ENCODE measurements at regions not wholly inside any gene's neighbourhood (a gene's known extent, or its start where the extent isn't known, plus 50 kb on each side); places are given as distances from the start of the nearest gene placed in this dataset.

DNA sequence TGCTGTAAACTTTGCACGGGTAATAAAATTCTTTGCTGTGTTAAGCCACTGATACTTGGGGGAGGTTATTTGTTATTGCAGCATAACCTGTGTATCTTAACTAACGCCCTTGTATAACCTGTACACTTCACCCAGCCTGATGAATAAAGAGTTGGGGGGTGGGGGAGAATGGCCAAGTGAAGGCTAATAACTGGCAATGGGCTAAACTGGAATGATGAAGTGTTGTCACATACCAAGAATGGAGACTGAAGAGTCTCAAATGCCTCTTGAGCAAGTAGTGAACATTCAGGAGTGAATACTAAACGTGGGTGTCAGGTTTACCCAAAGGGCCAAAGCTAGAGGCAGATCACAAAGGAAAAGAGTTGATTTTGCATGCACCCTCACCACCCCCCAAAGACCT lies 169.4 kb downstream of the C1orf94 start:
- CTCF ChIA-PET (ENCODE audit: unreplicated experiment), result no interaction called here
- Histone ChIP-seq H3K9me3 (ENCODE audit: low read length) (no peaks in the 10 kb centered on the region), H3K9me2 (ENCODE audit: insufficient read depth, low read length) (no peaks in the 10 kb centered on the region), H3K79me2 (ENCODE audit: insufficient read depth, low read depth, low read length) (no peaks in the 10 kb centered on the region), H4K20me1 (ENCODE audit: insufficient read depth, low read length) (no peaks in the 10 kb centered on the region), H3K36me3 (ENCODE audit: insufficient read depth, low read length) (no peaks in the 10 kb centered on the region), H3K4me1 (ENCODE audit: insufficient read depth, low read length, poor library complexity, severe bottlenecking) (no peaks in the 10 kb centered on the region), H2AFZ (ENCODE audit: low read length) (no peak overlapping the region), H3K27ac (ENCODE audit: low read depth, low read length, poor library complexity, severe bottlenecking) (no peak overlapping the region), H3K4me2 (ENCODE audit: low read length) (no peak overlapping the region), H3K4me3 (ENCODE audit: low read depth, low read length, poor library complexity, severe bottlenecking) (no peak overlapping the region)
- no TSS peak for BruUV-seq (replicated peaks)
- TF ChIP-seq, protein P1, sequence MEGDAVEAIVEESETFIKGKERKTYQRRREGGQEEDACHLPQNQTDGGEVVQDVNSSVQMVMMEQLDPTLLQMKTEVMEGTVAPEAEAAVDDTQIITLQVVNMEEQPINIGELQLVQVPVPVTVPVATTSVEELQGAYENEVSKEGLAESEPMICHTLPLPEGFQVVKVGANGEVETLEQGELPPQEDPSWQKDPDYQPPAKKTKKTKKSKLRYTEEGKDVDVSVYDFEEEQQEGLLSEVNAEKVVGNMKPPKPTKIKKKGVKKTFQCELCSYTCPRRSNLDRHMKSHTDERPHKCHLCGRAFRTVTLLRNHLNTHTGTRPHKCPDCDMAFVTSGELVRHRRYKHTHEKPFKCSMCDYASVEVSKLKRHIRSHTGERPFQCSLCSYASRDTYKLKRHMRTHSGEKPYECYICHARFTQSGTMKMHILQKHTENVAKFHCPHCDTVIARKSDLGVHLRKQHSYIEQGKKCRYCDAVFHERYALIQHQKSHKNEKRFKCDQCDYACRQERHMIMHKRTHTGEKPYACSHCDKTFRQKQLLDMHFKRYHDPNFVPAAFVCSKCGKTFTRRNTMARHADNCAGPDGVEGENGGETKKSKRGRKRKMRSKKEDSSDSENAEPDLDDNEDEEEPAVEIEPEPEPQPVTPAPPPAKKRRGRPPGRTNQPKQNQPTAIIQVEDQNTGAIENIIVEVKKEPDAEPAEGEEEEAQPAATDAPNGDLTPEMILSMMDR (conservative IDR thresholded peaks at IDR 0.05; ENCODE audit: low read length), result no peak
- TF ChIP-seq EZH2phosphoT487 (IDR thresholded peaks at IDR 0.05; ENCODE audit: borderline replicate concordance, low read depth, low read length), result no peak
- POLR2A ChIA-PET, result interaction anchor here (1.2 kb wide), 1 partner anchor 10 kb away, joined by 3 read pairs; no protein-coding TSS in a partner anchor
- intact Hi-C loops (cut with micrococcal nuclease; ENCODE audit: unreplicated experiment), result no loop called here
- DNase-seq (ENCODE audit: low spot score), result no peak

DNA sequence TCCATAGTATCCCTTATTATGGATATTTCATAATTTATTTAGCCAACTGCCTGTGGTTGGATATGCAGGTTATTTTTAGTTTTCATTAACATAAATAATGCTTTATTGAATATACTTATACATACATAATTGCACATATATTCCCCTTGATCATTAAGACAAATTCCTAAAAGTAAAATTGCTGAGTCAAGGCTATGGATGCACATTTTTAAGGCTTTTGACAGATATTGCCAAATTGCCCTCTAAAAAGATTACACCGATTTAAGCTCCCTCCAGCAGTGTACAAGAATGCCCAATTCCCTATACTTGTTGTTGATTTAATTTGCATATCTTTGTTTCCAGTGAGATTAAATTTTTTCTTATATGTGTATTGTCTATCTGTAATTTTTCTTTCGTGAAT lies 176.7 kb downstream of the C1orf94 start:
- Histone ChIP-seq H3K27ac (ENCODE audit: low read depth, low read length, poor library complexity, severe bottlenecking) (no peak overlapping the region), H3K4me3 (ENCODE audit: low read depth, low read length, poor library complexity, severe bottlenecking) (no peak overlapping the region), H3K79me2 (ENCODE audit: insufficient read depth, low read depth, low read length) (no peaks in the 10 kb centered on the region), H3K36me3 (ENCODE audit: insufficient read depth, low read length) (no peaks in the 10 kb centered on the region), H4K20me1 (ENCODE audit: insufficient read depth, low read length) (no peaks in the 10 kb centered on the region), H3K9me2 (ENCODE audit: insufficient read depth, low read length) (no peaks in the 10 kb centered on the region), H3K9me3 (ENCODE audit: low read length) (no peaks in the 10 kb centered on the region), H3K4me2 (ENCODE audit: low read length) (no peak overlapping the region), H3K4me1 (ENCODE audit: insufficient read depth, low read length, poor library complexity, severe bottlenecking) (no peaks in the 10 kb centered on the region), H2AFZ (ENCODE audit: low read length) (no peak overlapping the region)
- intact Hi-C loops (cut with micrococcal nuclease; ENCODE audit: unreplicated experiment), result no loop called here
- ChIA-PET POLR2A (no interaction called here), CTCF (ENCODE audit: unreplicated experiment) (no interaction called here)
- no peak for DNase-seq (ENCODE audit: low spot score)
- TF ChIP-seq, protein P1 (conservative IDR thresholded peaks at IDR 0.05; ENCODE audit: low read length), result no peak
- no peak for TF ChIP-seq EZH2phosphoT487 (IDR thresholded peaks at IDR 0.05; ENCODE audit: borderline replicate concordance, low read depth, low read length)
- BruUV-seq (replicated peaks), result no TSS peak

DNA sequence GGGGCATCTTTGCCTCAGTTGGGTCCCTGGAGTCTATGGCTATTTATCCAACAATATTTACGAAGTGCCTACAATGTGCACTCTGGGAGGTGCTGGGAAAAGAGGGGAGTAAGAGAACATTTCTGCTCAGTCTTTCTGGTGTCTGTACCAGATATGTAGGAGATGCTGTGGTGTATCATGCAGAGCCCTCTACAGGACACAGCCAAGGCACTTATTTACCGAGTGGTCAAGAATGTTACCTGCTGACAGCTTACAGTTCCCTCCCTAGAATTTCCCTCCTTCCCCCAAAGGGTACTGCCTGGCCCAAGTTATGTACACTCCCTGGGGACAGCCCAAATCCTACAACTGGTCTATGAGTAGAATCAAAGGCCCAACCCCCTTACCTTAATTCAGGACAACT lies 177.7 kb downstream of the C1orf94 start:
- CTCF ChIA-PET (ENCODE audit: unreplicated experiment), result no interaction called here
- DNase-seq (ENCODE audit: low spot score), result no peak
- Histone ChIP-seq H3K4me2 (ENCODE audit: low read length) (no peak overlapping the region), H3K4me3 (ENCODE audit: low read depth, low read length, poor library complexity, severe bottlenecking) (no peak overlapping the region), H3K9me3 (ENCODE audit: low read length) (no peaks in the 10 kb centered on the region), H3K27ac (ENCODE audit: low read depth, low read length, poor library complexity, severe bottlenecking) (no peak overlapping the region), H4K20me1 (ENCODE audit: insufficient read depth, low read length) (no peaks in the 10 kb centered on the region), H3K4me1 (ENCODE audit: insufficient read depth, low read length, poor library complexity, severe bottlenecking) (no peaks in the 10 kb centered on the region), H3K36me3 (ENCODE audit: insufficient read depth, low read length) (no peaks in the 10 kb centered on the region), H3K9me2 (ENCODE audit: insufficient read depth, low read length) (no peaks in the 10 kb centered on the region), H2AFZ (ENCODE audit: low read length) (no peak overlapping the region), H3K79me2 (ENCODE audit: insufficient read depth, low read depth, low read length) (no peaks in the 10 kb centered on the region)
- TF ChIP-seq, protein P1 (conservative IDR thresholded peaks at IDR 0.05; ENCODE audit: low read length), result no peak
- no peak for TF ChIP-seq EZH2phosphoT487 (IDR thresholded peaks at IDR 0.05; ENCODE audit: borderline replicate concordance, low read depth, low read length)
- no TSS peak for BruUV-seq (replicated peaks)
- POLR2A ChIA-PET, result no interaction called here
- intact Hi-C loops (cut with micrococcal nuclease; ENCODE audit: unreplicated experiment), result no loop called here

Data from OCI-LY7 (cell line).